GM23248 (cell line): ENCODE measurements at regions not wholly inside any gene's neighbourhood (a gene's known extent, or its start where the extent isn't known, plus 50 kb on each side); places are given as distances from the start of the nearest gene placed in this dataset.

Experiments used
- EZH2 ChIP-seq: fragments of 200-600 bp; sonication (generic); IDR thresholded peaks from 2 replicates; pipeline ENCODE4 v1.6.1; 2018; ENCODE audit warnings: antibody characterized with exemption, mild to moderate bottlenecking; ENCODE audit not compliant: insufficient read depth, poor library complexity, severe bottlenecking
- EZH2phosphoT487 ChIP-seq: fragments of 200-600 bp; sonication (generic); IDR thresholded peaks from 2 replicates; pipeline ENCODE4 v1.6.1; 2018; ENCODE audit warnings: antibody characterized with exemption, moderate library complexity, mild to moderate bottlenecking, low read depth; ENCODE audit not compliant: insufficient read depth

GRCh38 chr1:60848583-60849188 lies 233.7 kb upstream of the NFIA start:
- TF ChIP-seq EZH2 (no peak), EZH2phosphoT487 (no peak)
